ENCODE measurements at regions not wholly inside any gene's neighbourhood (a gene's known extent, or its start where the extent isn't known, plus 50 kb on each side); places are given as distances from the start of the nearest gene placed in this dataset.
"Not testable (repeated sequence)": the region's sequence is repeated elsewhere in the genome, so short reads cannot be mapped to it uniquely, and the experiment has no call there.

GRCh38 chr5:143921525-143922311 is 109.8 kb downstream of the HMHB1 start:
- CTCF ChIA-PET = no interaction called here
- Histone ChIP-seq H3K27me3 (replicated peaks in 2 of 5; ENCODE audit: control insufficient read depth in 4 of 5, insufficient read depth in 5 of 5, low read length in 4 of 5) (no peaks in the 10 kb centered on the region), H3K4me3 (ENCODE audit: control insufficient read depth in 1 of 7, extremely low read depth in 1 of 7, insufficient read depth in 4 of 7, low read depth in 2 of 7, low read length in 6 of 7) (no peak overlapping the region), H3K36me3 (ENCODE audit: control insufficient read depth in 4 of 4, insufficient read depth in 4 of 4, low read length in 3 of 4) (no peaks in the 10 kb centered on the region), H3K9me3 (ENCODE audit: control extremely low read depth in 1 of 5, control insufficient read depth in 4 of 5, insufficient read depth in 2 of 5, low read depth in 1 of 5, low read length in 4 of 5) (no peaks in the 10 kb centered on the region), H3K4me1 (ENCODE audit: control extremely low read depth in 1 of 4, control insufficient read depth in 4 of 4, insufficient read depth in 4 of 4, low read length in 3 of 4) (no peaks in the 10 kb centered on the region), H3K27ac (ENCODE audit: insufficient read depth in 1 of 2, low read depth in 1 of 2, low read length in 2 of 2, poor library complexity in 1 of 2, severe bottlenecking in 2 of 2) (no peak overlapping the region)
- POLR2A ChIA-PET = no interaction called here
- no peak for DNase-seq
- WGBS (ENCODE audit: insufficient coverage) = 86% methylated on average over 1 of the region's 1 CpG

- Histone ChIP-seq H3K27ac (ENCODE audit: insufficient read depth in 1 of 2, low read depth in 1 of 2, low read length in 2 of 2, poor library complexity in 1 of 2, severe bottlenecking in 2 of 2) (no peak overlapping the region), H3K9me3 (ENCODE audit: control extremely low read depth in 1 of 5, control insufficient read depth in 4 of 5, insufficient read depth in 2 of 5, low read depth in 1 of 5, low read length in 4 of 5) (no peaks in the 10 kb centered on the region), H3K36me3 (ENCODE audit: control insufficient read depth in 4 of 4, insufficient read depth in 4 of 4, low read length in 3 of 4) (no peaks in the 10 kb centered on the region), H3K4me3 (ENCODE audit: control insufficient read depth in 1 of 7, extremely low read depth in 1 of 7, insufficient read depth in 4 of 7, low read depth in 2 of 7, low read length in 6 of 7) (no peak overlapping the region), H3K4me1 (ENCODE audit: control extremely low read depth in 1 of 4, control insufficient read depth in 4 of 4, insufficient read depth in 4 of 4, low read length in 3 of 4) (no peaks in the 10 kb centered on the region), H3K27me3 (replicated peaks in 2 of 5; ENCODE audit: control insufficient read depth in 4 of 5, insufficient read depth in 5 of 5, low read length in 4 of 5) (no peaks in the 10 kb centered on the region)
- CTCF ChIA-PET = interaction anchor here (0.6 kb wide), 1 partner anchor 830 kb away, joined by 3 read pairs; no protein-coding TSS in a partner anchor
- WGBS (ENCODE audit: insufficient coverage) = 100% methylated on average over 2 of the region's 2 CpGs
- POLR2A ChIA-PET = no interaction called here
- no peak for DNase-seq
Measured at GRCh38 chr5:143922718-143923117, 110.8 kb downstream of the HMHB1 start.

- CTCF ChIA-PET = no interaction called here
- WGBS (ENCODE audit: insufficient coverage) = 100% methylated on average over 3 of the region's 6 CpGs
- Histone ChIP-seq H3K27ac (ENCODE audit: insufficient read depth in 1 of 2, low read depth in 1 of 2, low read length in 2 of 2, poor library complexity in 1 of 2, severe bottlenecking in 2 of 2) (no peak overlapping the region), H3K9me3 (ENCODE audit: control extremely low read depth in 1 of 5, control insufficient read depth in 4 of 5, insufficient read depth in 2 of 5, low read depth in 1 of 5, low read length in 4 of 5) (no peaks in the 10 kb centered on the region), H3K36me3 (ENCODE audit: control insufficient read depth in 4 of 4, insufficient read depth in 4 of 4, low read length in 3 of 4) (no peaks in the 10 kb centered on the region), H3K4me3 (ENCODE audit: control insufficient read depth in 1 of 7, extremely low read depth in 1 of 7, insufficient read depth in 4 of 7, low read depth in 2 of 7, low read length in 6 of 7) (no peak overlapping the region), H3K27me3 (replicated peaks in 2 of 5; ENCODE audit: control insufficient read depth in 4 of 5, insufficient read depth in 5 of 5, low read length in 4 of 5) (no peaks in the 10 kb centered on the region), H3K4me1 (ENCODE audit: control extremely low read depth in 1 of 4, control insufficient read depth in 4 of 4, insufficient read depth in 4 of 4, low read length in 3 of 4) (no peaks in the 10 kb centered on the region)
- DNase-seq = no peak
- POLR2A ChIA-PET = no interaction called here
Measured at GRCh38 chr5:143923634-143924266, 111.8 kb downstream of the HMHB1 start.

GRCh38 chr5:143924311-143924978 is 112.5 kb downstream of the HMHB1 start:
- WGBS (ENCODE audit: insufficient coverage) = no CpG with 5 or more reads among the region's 4 CpGs
- H3K27me3 ChIP-seq (replicated peaks in 2 of 5; ENCODE audit: control insufficient read depth in 4 of 5, insufficient read depth in 5 of 5, low read length in 4 of 5) = no peaks in the 10 kb centered on the region
- POLR2A ChIA-PET = no interaction called here

GRCh38 chr5:143924979-143925325 is 113.0 kb downstream of the HMHB1 start:
- POLR2A ChIA-PET; H3K9me3 ChIP-seq (ENCODE audit: control extremely low read depth in 1 of 5, control insufficient read depth in 4 of 5, insufficient read depth in 2 of 5, low read depth in 1 of 5, low read length in 4 of 5); H3K27ac ChIP-seq (ENCODE audit: insufficient read depth in 1 of 2, low read depth in 1 of 2, low read length in 2 of 2, poor library complexity in 1 of 2, severe bottlenecking in 2 of 2); H3K36me3 ChIP-seq (ENCODE audit: control insufficient read depth in 4 of 4, insufficient read depth in 4 of 4, low read length in 3 of 4); H3K4me3 ChIP-seq (ENCODE audit: control insufficient read depth in 1 of 7, extremely low read depth in 1 of 7, insufficient read depth in 4 of 7, low read depth in 2 of 7, low read length in 6 of 7); CTCF ChIA-PET; H3K27me3 ChIP-seq (replicated peaks in 2 of 5; ENCODE audit: control insufficient read depth in 4 of 5, insufficient read depth in 5 of 5, low read length in 4 of 5); H3K4me1 ChIP-seq (ENCODE audit: control extremely low read depth in 1 of 4, control insufficient read depth in 4 of 4, insufficient read depth in 4 of 4, low read length in 3 of 4); DNase-seq: not testable (repeated sequence)
- WGBS (ENCODE audit: insufficient coverage) = 83% methylated on average over 1 of the region's 3 CpGs

More at GRCh38 chr5:143924311-143924978, 112.5 kb downstream of the HMHB1 start:
- Histone ChIP-seq H3K9me3 (ENCODE audit: control extremely low read depth in 1 of 5, control insufficient read depth in 4 of 5, insufficient read depth in 2 of 5, low read depth in 1 of 5, low read length in 4 of 5) (no peaks in the 10 kb centered on the region), H3K36me3 (ENCODE audit: control insufficient read depth in 4 of 4, insufficient read depth in 4 of 4, low read length in 3 of 4) (no peaks in the 10 kb centered on the region), H3K4me3 (ENCODE audit: control insufficient read depth in 1 of 7, extremely low read depth in 1 of 7, insufficient read depth in 4 of 7, low read depth in 2 of 7, low read length in 6 of 7) (no peak overlapping the region), H3K4me1 (ENCODE audit: control extremely low read depth in 1 of 4, control insufficient read depth in 4 of 4, insufficient read depth in 4 of 4, low read length in 3 of 4) (no peaks in the 10 kb centered on the region), H3K27ac (ENCODE audit: insufficient read depth in 1 of 2, low read depth in 1 of 2, low read length in 2 of 2, poor library complexity in 1 of 2, severe bottlenecking in 2 of 2) (no peak overlapping the region)
- DNase-seq = no peak
- CTCF ChIA-PET = no interaction called here

GRCh38 chr5:143929486-143929885 is 117.5 kb downstream of the HMHB1 start:
- DNase-seq = no peak
- CTCF ChIA-PET = no interaction called here
- H3K9me3 ChIP-seq (ENCODE audit: control extremely low read depth in 1 of 5, control insufficient read depth in 4 of 5, insufficient read depth in 2 of 5, low read depth in 1 of 5, low read length in 4 of 5) = peaks cover 0 to 8% (median 0%) of the 10 kb centered on the region in 5 experiments
- no peaks in the 10 kb centered on the region for H3K27me3 ChIP-seq (replicated peaks in 2 of 5; ENCODE audit: control insufficient read depth in 4 of 5, insufficient read depth in 5 of 5, low read length in 4 of 5)
- no peaks in the 10 kb centered on the region for H3K4me1 ChIP-seq (ENCODE audit: control extremely low read depth in 1 of 4, control insufficient read depth in 4 of 4, insufficient read depth in 4 of 4, low read length in 3 of 4)
- POLR2A ChIA-PET = no interaction called here
- no peaks in the 10 kb centered on the region for H3K36me3 ChIP-seq (ENCODE audit: control insufficient read depth in 4 of 4, insufficient read depth in 4 of 4, low read length in 3 of 4)
- H3K27ac ChIP-seq (ENCODE audit: insufficient read depth in 1 of 2, low read depth in 1 of 2, low read length in 2 of 2, poor library complexity in 1 of 2, severe bottlenecking in 2 of 2) = no peak overlapping the region
- no peak overlapping the region for H3K4me3 ChIP-seq (ENCODE audit: control insufficient read depth in 1 of 7, extremely low read depth in 1 of 7, insufficient read depth in 4 of 7, low read depth in 2 of 7, low read length in 6 of 7)

DNA sequence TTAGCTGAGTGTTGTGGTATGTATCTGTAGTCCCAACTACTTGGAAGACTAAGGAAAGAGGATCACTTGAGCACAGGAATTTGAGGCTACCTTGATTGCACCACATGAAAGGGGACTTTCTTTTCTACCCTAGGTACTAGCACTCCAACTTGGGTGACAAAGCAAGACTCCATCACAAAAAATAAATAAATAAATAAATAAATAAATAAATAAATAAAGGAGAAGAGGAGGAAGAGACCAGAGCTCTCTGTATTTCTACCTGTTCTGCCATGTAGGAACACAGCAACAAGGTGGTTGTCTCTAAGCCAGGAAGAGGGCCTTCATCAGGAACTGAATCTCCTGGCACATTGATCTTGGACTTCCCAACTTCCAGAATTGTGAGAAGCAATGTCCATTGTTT is 118.6 kb downstream of the HMHB1 start:
- no peak overlapping the region for H3K4me3 ChIP-seq (ENCODE audit: control insufficient read depth in 1 of 7, extremely low read depth in 1 of 7, insufficient read depth in 4 of 7, low read depth in 2 of 7, low read length in 6 of 7)
- no peaks in the 10 kb centered on the region for H3K36me3 ChIP-seq (ENCODE audit: control insufficient read depth in 4 of 4, insufficient read depth in 4 of 4, low read length in 3 of 4)
- no peaks in the 10 kb centered on the region for H3K27me3 ChIP-seq (replicated peaks in 2 of 5; ENCODE audit: control insufficient read depth in 4 of 5, insufficient read depth in 5 of 5, low read length in 4 of 5)
- ChIA-PET CTCF (no interaction called here), POLR2A (no interaction called here)
- no peaks in the 10 kb centered on the region for H3K4me1 ChIP-seq (ENCODE audit: control extremely low read depth in 1 of 4, control insufficient read depth in 4 of 4, insufficient read depth in 4 of 4, low read length in 3 of 4)
- H3K27ac ChIP-seq (ENCODE audit: insufficient read depth in 1 of 2, low read depth in 1 of 2, low read length in 2 of 2, poor library complexity in 1 of 2, severe bottlenecking in 2 of 2) = no peak overlapping the region
- no peak for DNase-seq
- peaks cover 0 to 8% (median 0%) of the 10 kb centered on the region in 5 experiments for H3K9me3 ChIP-seq (ENCODE audit: control extremely low read depth in 1 of 5, control insufficient read depth in 4 of 5, insufficient read depth in 2 of 5, low read depth in 1 of 5, low read length in 4 of 5)
